Right atrium auricular region (tissue), 2 donors: ENCODE measurements at regions not wholly inside any gene's neighbourhood (a gene's known extent, or its start where the extent isn't known, plus 50 kb on each side); places are given as distances from the start of the nearest gene placed in this dataset.
"Not testable (repeated sequence)": the region's sequence is repeated elsewhere in the genome, so short reads cannot be mapped to it uniquely, and the experiment has no call there.

Experiments
- DNase-seq: peaks from one replicate; pipeline ENCODE4 v3.0.0-alpha.2; 2019; ENCODE audit warnings: low spot score
- H3K27ac ChIP-seq, 2 donors: fragments of 200-600 bp; sonication (generic); 1 replicate in 1 of 2; 2 replicates in 1 of 2; pipeline ENCODE4 v1.5.1; 2016 to 2019
- H3K27me3 ChIP-seq, 2 donors: fragments of 200-600 bp; sonication (generic); one replicate each; pipeline versions ENCODE4 v1.5.1 to v1.6.0; 2017 to 2019
- H3K36me3 ChIP-seq: fragments of 200-600 bp; sonication (generic); one replicate; pipeline ENCODE4 v1.5.1; 2016
- H3K4me1 ChIP-seq, 2 donors: fragments of 200-600 bp; sonication (generic); one replicate each; pipeline versions ENCODE4 v1.5.1 to v1.6.0; 2017 to 2019
- H3K4me3 ChIP-seq, 2 donors: fragments of 200-600 bp; sonication (generic); 1 replicate in 1 of 2; 2 replicates in 1 of 2; pipeline ENCODE4 v1.5.1; 2017 to 2019; ENCODE audit warnings: mild to moderate bottlenecking in 1 of 2, moderate library complexity in 1 of 2
- H3K9me3 ChIP-seq, 2 donors: fragments of 200-600 bp; sonication (generic); one replicate each; pipeline ENCODE4 v1.5.1; 2019
- CTCF ChIP-seq, 2 donors: fragments of 200-600 bp; sonication (generic); IDR thresholded peaks; one replicate each; pipeline ENCODE4 v1.5.1; 2019; ENCODE audit warnings: antibody characterized with exemption in 2 of 2

- H3K27me3 ChIP-seq: no peaks in the 10 kb centered on the region
- no peaks in the 10 kb centered on the region for H3K9me3 ChIP-seq
- H3K36me3 ChIP-seq: no peaks in the 10 kb centered on the region
- no peaks in the 10 kb centered on the region for H3K4me1 ChIP-seq
- H3K27ac ChIP-seq: no peak overlapping the region
- no peak overlapping the region for H3K4me3 ChIP-seq
- no peak for DNase-seq
- no peak for TF ChIP-seq CTCF (IDR thresholded peaks at IDR 0.05)
These were observed 1127.0 kb downstream of the DNAJB9 start for GRCh38 chr7:109696723-109697122.

DNA sequence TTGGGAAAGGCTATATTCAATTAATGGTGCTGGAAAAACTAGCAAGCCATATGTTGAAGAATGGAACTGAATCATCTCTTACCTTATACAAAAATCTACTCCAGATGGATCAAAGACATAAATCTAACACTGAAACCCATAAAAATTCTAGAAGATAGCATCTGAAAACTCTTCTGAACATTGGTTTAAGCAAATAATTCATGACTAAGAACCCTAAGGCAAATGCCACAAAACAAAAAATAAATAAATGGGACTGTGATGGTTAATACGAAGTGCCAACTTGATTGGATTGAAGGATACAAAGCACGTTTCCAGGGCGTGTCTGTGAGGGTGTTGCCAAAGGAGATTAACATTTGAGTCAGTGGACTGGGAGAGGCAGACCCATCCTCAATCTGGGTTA lies 1130.0 kb downstream of the DNAJB9 start:
- no peaks in the 10 kb centered on the region for H3K27me3 ChIP-seq
- H3K27ac ChIP-seq: no peak overlapping the region
- TF ChIP-seq CTCF (IDR thresholded peaks at IDR 0.05): no peak
- no peak for DNase-seq
- no peak overlapping the region for H3K4me3 ChIP-seq
- H3K36me3 ChIP-seq: no peaks in the 10 kb centered on the region
- H3K9me3 ChIP-seq: no peaks in the 10 kb centered on the region
- no peaks in the 10 kb centered on the region for H3K4me1 ChIP-seq

- H3K4me3 ChIP-seq: no peak overlapping the region
- no peaks in the 10 kb centered on the region for H3K9me3 ChIP-seq
- H3K27ac ChIP-seq: no peak overlapping the region
- TF ChIP-seq CTCF (IDR thresholded peaks at IDR 0.05): no peak
- no peak for DNase-seq
- H3K36me3 ChIP-seq: no peaks in the 10 kb centered on the region
- H3K27me3 ChIP-seq: no peaks in the 10 kb centered on the region
- H3K4me1 ChIP-seq: no peaks in the 10 kb centered on the region
These were observed 1143.7 kb downstream of the DNAJB9 start for GRCh38 chr7:109713366-109713765.

DNA sequence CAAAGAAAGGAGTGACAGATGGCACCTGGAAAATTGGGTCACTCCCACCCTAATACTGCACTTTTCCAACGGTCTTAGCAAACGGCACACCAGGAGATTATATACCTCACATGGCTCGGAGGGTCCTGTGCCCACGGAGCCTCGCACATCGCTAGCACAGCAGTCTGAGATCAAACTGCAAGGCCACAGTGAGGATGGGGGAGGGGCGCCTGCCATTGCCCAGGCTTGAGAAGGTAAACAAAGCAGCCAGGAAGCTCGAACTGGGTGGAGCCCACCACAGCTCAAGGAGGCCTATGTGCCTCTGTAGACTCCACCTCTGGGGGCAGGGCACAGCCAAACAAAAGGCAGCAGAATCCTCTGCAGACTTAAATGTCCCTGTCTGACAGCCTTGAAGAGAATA lies 1149.7 kb downstream of the DNAJB9 start:
- not testable (repeated sequence) for H3K27ac ChIP-seq, H3K9me3 ChIP-seq

DNA sequence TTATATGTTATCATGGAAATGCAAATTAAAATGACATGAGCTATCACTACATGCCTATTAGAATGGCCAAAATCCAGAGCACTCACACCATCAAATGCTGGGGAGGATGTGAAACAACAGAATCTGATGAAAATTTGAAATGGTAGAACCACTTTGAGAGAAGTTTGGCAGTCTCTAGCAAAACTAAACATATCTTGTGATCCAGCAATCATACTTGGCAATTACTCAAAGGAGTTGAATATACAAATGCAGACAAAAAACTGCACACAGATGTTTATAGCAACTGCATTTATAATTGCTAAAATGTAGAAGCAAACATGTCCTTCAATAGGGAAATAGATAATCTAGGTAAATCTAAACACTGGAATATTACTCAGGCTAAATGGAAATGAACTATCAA lies 1164.9 kb downstream of the DNAJB9 start:
- H3K4me1 ChIP-seq: no peaks in the 10 kb centered on the region
- no peak for DNase-seq
- no peaks in the 10 kb centered on the region for H3K27me3 ChIP-seq
- no peak for TF ChIP-seq CTCF (IDR thresholded peaks at IDR 0.05)
- H3K27ac ChIP-seq: no peak overlapping the region
- no peaks in the 10 kb centered on the region for H3K36me3 ChIP-seq
- no peaks in the 10 kb centered on the region for H3K9me3 ChIP-seq
- no peak overlapping the region for H3K4me3 ChIP-seq

More for the DNA sequence above, 1149.7 kb downstream of the DNAJB9 start:
- not testable (repeated sequence) for H3K4me3 ChIP-seq, DNase-seq, H3K36me3 ChIP-seq, H3K27me3 ChIP-seq, H3K4me1 ChIP-seq

GRCh38 chr7:109735881-109736280 lies 1166.2 kb downstream of the DNAJB9 start:
- no peak for TF ChIP-seq CTCF (IDR thresholded peaks at IDR 0.05)
- Histone ChIP-seq H3K4me1 (no peaks in the 10 kb centered on the region), H3K27me3 (no peaks in the 10 kb centered on the region), H3K9me3 (no peaks in the 10 kb centered on the region), H3K4me3 (no peak overlapping the region), H3K27ac (no peak overlapping the region), H3K36me3 (no peaks in the 10 kb centered on the region)
- DNase-seq: no peak
